ENCODE measurements at regions not wholly inside any gene's neighbourhood (a gene's known extent, or its start where the extent isn't known, plus 50 kb on each side); places are given as distances from the start of the nearest gene placed in this dataset.

- no peaks in the 10 kb centered on the region for H3K4me1 ChIP-seq
- H3K27ac ChIP-seq = no peak overlapping the region
- TF ChIP-seq, protein P1, sequence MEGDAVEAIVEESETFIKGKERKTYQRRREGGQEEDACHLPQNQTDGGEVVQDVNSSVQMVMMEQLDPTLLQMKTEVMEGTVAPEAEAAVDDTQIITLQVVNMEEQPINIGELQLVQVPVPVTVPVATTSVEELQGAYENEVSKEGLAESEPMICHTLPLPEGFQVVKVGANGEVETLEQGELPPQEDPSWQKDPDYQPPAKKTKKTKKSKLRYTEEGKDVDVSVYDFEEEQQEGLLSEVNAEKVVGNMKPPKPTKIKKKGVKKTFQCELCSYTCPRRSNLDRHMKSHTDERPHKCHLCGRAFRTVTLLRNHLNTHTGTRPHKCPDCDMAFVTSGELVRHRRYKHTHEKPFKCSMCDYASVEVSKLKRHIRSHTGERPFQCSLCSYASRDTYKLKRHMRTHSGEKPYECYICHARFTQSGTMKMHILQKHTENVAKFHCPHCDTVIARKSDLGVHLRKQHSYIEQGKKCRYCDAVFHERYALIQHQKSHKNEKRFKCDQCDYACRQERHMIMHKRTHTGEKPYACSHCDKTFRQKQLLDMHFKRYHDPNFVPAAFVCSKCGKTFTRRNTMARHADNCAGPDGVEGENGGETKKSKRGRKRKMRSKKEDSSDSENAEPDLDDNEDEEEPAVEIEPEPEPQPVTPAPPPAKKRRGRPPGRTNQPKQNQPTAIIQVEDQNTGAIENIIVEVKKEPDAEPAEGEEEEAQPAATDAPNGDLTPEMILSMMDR (IDR thresholded peaks at IDR 0.05) = no peak
- no peaks in the 10 kb centered on the region for H3K36me3 ChIP-seq
- peaks cover 0 to 8% of the 10 kb centered on the region in 2 donors for H3K9me3 ChIP-seq
- no peak overlapping the region for H3K4me3 ChIP-seq
- DNase-seq (ENCODE audit: low spot score) = no peak
- H3K27me3 ChIP-seq = no peaks in the 10 kb centered on the region
Measured at GRCh38 chr16:54437921-54438320, 151.3 kb upstream of the IRX3 start.

DNA sequence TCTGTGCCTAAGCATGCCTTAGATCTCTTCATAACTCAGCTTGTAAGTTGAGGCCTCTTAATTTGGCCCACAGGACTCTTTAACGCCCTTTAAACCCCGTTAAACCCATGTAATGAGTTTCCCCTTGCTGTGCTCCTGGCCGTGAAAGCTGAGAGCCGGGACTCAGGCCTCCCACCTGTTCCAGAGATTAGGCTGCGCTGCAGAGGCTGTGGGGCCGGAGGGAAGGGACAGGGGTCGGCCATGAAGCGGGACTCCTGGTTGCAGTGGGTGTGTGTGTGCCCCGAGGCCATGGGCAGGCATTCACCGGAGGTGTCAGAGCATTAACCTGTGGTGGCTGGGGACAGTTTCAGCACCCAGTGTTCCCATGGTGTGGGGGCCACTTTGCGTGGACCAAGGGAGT lies 150.8 kb upstream of the IRX3 start:
- no peaks in the 10 kb centered on the region for H3K4me1 ChIP-seq
- H3K36me3 ChIP-seq = no peaks in the 10 kb centered on the region
- no peak overlapping the region for H3K4me3 ChIP-seq
- no peak overlapping the region for H3K27ac ChIP-seq
- TF ChIP-seq, protein P1 (IDR thresholded peaks at IDR 0.05) = no peak
- H3K9me3 ChIP-seq = peaks cover 0 to 8% of the 10 kb centered on the region in 2 donors
- no peaks in the 10 kb centered on the region for H3K27me3 ChIP-seq
- no peak for DNase-seq (ENCODE audit: low spot score)

DNA sequence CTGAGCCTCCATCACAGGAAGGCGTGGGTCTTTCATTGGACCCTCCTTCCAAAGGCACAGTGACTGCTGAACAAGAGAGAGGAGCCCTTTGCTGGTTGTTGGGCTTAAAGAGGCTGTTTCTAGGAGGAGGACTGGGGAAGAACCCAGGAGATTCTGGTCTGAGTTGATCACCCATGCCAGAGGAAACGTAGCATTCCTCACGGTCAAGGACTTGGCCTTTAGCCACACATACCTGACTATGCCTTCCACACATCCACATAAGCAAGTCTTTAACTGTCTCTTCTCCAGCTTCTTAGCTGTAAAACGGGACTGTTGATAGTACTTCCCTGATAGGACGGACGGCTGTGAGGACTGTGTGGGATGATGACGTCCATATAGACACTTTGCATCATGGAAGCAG lies 149.8 kb upstream of the IRX3 start:
- TF ChIP-seq, protein P1 (IDR thresholded peaks at IDR 0.05) = no peak
- no peak overlapping the region for H3K27ac ChIP-seq
- DNase-seq (ENCODE audit: low spot score) = no peak
- peaks cover 0 to 8% of the 10 kb centered on the region in 2 donors for H3K9me3 ChIP-seq
- no peaks in the 10 kb centered on the region for H3K4me1 ChIP-seq
- no peaks in the 10 kb centered on the region for H3K27me3 ChIP-seq
- no peak overlapping the region for H3K4me3 ChIP-seq
- H3K36me3 ChIP-seq = no peaks in the 10 kb centered on the region

DNA sequence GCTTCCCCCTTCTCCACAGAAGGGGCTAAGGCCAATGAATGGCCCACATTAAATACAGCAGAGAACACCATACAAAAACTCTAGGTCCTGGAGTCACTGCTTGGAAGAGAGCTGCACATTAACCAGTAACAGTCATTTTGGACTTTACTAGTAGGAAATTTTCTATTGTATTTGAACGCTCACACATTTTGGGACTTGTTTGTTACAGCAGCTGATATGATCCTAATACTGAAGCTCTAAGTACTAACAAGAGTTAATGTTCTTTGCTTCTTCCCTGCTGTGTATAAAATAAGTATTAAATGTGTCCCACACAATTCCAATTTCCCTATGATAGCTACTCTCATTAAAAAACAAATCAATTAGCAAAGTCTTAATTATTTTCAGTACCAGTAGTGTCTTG lies 148.3 kb upstream of the IRX3 start:
- TF ChIP-seq, protein P1 (IDR thresholded peaks at IDR 0.05) = no peak
- H3K36me3 ChIP-seq = no peaks in the 10 kb centered on the region
- DNase-seq (ENCODE audit: low spot score) = no peak
- no peak overlapping the region for H3K27ac ChIP-seq
- no peaks in the 10 kb centered on the region for H3K4me1 ChIP-seq
- H3K27me3 ChIP-seq = no peaks in the 10 kb centered on the region
- peaks cover 4 to 17% of the 10 kb centered on the region in 2 donors for H3K9me3 ChIP-seq
- no peak overlapping the region for H3K4me3 ChIP-seq

GRCh38 chr16:54432897-54433229 lies 146.3 kb upstream of the IRX3 start:
- H3K36me3 ChIP-seq = no peaks in the 10 kb centered on the region
- no peak for DNase-seq (ENCODE audit: low spot score)
- TF ChIP-seq, protein P1 (IDR thresholded peaks at IDR 0.05) = no peak
- H3K9me3 ChIP-seq = peaks cover 4 to 24% of the 10 kb centered on the region in 2 donors
- no peak overlapping the region for H3K4me3 ChIP-seq
- no peaks in the 10 kb centered on the region for H3K27me3 ChIP-seq
- H3K4me1 ChIP-seq = no peaks in the 10 kb centered on the region
- H3K27ac ChIP-seq = no peak overlapping the region
